CD4-positive, CD25-positive, alpha-beta regulatory T cell (primary cell): ENCODE measurements at regions not wholly inside any gene's neighbourhood (a gene's known extent, or its start where the extent isn't known, plus 50 kb on each side); places are given as distances from the start of the nearest gene placed in this dataset.

Source experiments
- ATAC-seq, 2 donors: fragments of 150-1000 bp; cut with Tn5 transposase; one replicate each; pipeline ENCODE4 v1.10.0; 2021; ENCODE audit warnings: low read depth in 2 of 2, moderate number of reproducible peaks in 2 of 2, moderate library complexity in 1 of 2
- DNase-seq, 3 donors: peaks; one replicate each; pipeline versions ENCODE4 v3.0.0 to v3.0.0-alpha.2; 2012 to 2022; ENCODE audit warnings: mixed read lengths in 1 of 3
- H3K27ac ChIP-seq: one replicate; pipeline ENCODE4 v1.7.0; 2013; ENCODE audit warnings: mild to moderate bottlenecking, low read length; ENCODE audit not compliant: insufficient read depth, poor library complexity, severe bottlenecking
- H3K27me3 ChIP-seq: one replicate; pipeline ENCODE4 v1.7.0; 2013; ENCODE audit warnings: low read length; ENCODE audit not compliant: control insufficient read depth, insufficient read depth
- H3K36me3 ChIP-seq: one replicate; pipeline ENCODE4 v1.7.0; 2013; ENCODE audit warnings: mild to moderate bottlenecking, low read length, moderate library complexity; ENCODE audit not compliant: control insufficient read depth, insufficient read depth
- H3K4me1 ChIP-seq: 2 replicates; pipeline ENCODE4 v1.7.0; 2013; ENCODE audit warnings: mild to moderate bottlenecking, low read length; ENCODE audit not compliant: insufficient read depth, control insufficient read depth, poor library complexity, severe bottlenecking
- H3K4me3 ChIP-seq: one replicate; pipeline ENCODE4 v1.7.0; 2013; ENCODE audit warnings: low read depth, mild to moderate bottlenecking, low read length, moderate library complexity
- H3K9me3 ChIP-seq, 2 experiments: 1 replicate in 1 of 2; 2 replicates in 1 of 2; pipeline ENCODE4 v1.7.0; 2013; ENCODE audit warnings: low read length in 2 of 2, mild to moderate bottlenecking in 1 of 2, moderate library complexity in 1 of 2; ENCODE audit not compliant: control insufficient read depth in 2 of 2
- H3K27ac Mint-ChIP-seq, 3 donors: one replicate each; pipeline ENCODE4 v1.8.0; 2020 to 2022; ENCODE audit warnings: mild to moderate bottlenecking in 3 of 3, mixed read lengths in 3 of 3, moderate library complexity in 2 of 3
- H3K27me3 Mint-ChIP-seq: one replicate; pipeline ENCODE4 v1.8.0; 2022; ENCODE audit warnings: mild to moderate bottlenecking, mixed read lengths
- H3K36me3 Mint-ChIP-seq: one replicate; pipeline ENCODE4 v1.8.0; 2020; ENCODE audit warnings: mixed read lengths
- H3K4me1 Mint-ChIP-seq, 4 donors: one replicate each; pipeline ENCODE4 v1.8.0; 2020 to 2022; ENCODE audit warnings: mixed read lengths in 4 of 4, mild to moderate bottlenecking in 1 of 4
- H3K4me3 Mint-ChIP-seq, 4 donors: one replicate each; pipeline ENCODE4 v1.8.0; 2020 to 2022; ENCODE audit warnings: mild to moderate bottlenecking in 4 of 4, mixed read lengths in 4 of 4, moderate library complexity in 3 of 4
- H3K9me3 Mint-ChIP-seq, 7 donors: one replicate each; pipeline ENCODE4 v1.8.0; 2020 to 2022; ENCODE audit warnings: mixed read lengths in 7 of 7, mild to moderate bottlenecking in 3 of 7, moderate library complexity in 2 of 7

GRCh38 chr13:38636761-38637160, 50.1 kb upstream of the FREM2 start:
- Mint-ChIP-seq H3K36me3 (no peaks in the 10 kb centered on the region), H3K27ac (no peak overlapping the region), H3K4me3 (no peak overlapping the region), H3K4me1 (no peaks in the 10 kb centered on the region), H3K9me3 (peaks cover 0 to 2% (median 0%) of the 10 kb centered on the region in 7 donors), H3K27me3 (no peaks in the 10 kb centered on the region)
- Histone ChIP-seq H3K27ac (no peak overlapping the region), H3K4me1 (no peaks in the 10 kb centered on the region), H3K9me3 (no peaks in the 10 kb centered on the region), H3K4me3 (no peak overlapping the region), H3K27me3 (no peaks in the 10 kb centered on the region), H3K36me3 (no peaks in the 10 kb centered on the region)
- no peak for ATAC-seq
- no peak for DNase-seq
